Retinal pigment epithelial cell (primary cell): ENCODE measurements at regions not wholly inside any gene's neighbourhood (a gene's known extent, or its start where the extent isn't known, plus 50 kb on each side); places are given as distances from the start of the nearest gene placed in this dataset.

Source experiments
- DNase-seq: peaks from one replicate; pipeline ENCODE4 v3.0.0-alpha.2; 2010; ENCODE audit warnings: low read depth
- H3K4me3 ChIP-seq: 2 replicates; pipeline ENCODE4 v1.5.1; 2011; ENCODE audit warnings: mild to moderate bottlenecking, low read length, control low read depth, moderate library complexity
- CTCF ChIP-seq: conservative IDR thresholded peaks from 2 replicates; pipeline ENCODE4 v1.5.1; 2011; ENCODE audit warnings: low read depth, low read length, control low read depth, inconsistent platforms

DNA sequence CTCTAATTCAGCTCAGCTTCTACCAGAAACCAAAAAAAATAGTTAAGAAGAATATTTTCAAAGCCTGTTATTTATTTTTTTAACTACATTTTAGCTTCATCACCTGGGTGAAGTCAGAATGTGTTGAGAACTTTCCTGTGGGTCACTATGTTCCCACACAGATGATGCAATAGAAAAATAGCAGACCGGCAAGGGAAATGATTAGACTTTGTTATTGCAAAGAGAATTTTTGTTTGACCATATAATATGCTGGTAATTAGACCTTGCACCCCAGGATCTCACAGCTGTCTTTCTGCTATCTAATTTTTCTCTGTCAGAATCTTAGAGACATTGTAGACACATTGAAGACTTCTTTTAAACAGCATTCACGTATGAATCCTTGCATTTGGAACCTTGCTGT is 299.3 kb downstream of the TBX15 start:
- no peak overlapping the region for H3K4me3 ChIP-seq
- DNase-seq: no peak

GRCh38 chr1:118661769-118662320 is 326.3 kb downstream of the TBX15 start:
- DNase-seq: no peak
- H3K4me3 ChIP-seq: no peak overlapping the region
- no peak for TF ChIP-seq CTCF

More for the DNA sequence above, 299.3 kb downstream of the TBX15 start:
- TF ChIP-seq CTCF: no peak

DNA sequence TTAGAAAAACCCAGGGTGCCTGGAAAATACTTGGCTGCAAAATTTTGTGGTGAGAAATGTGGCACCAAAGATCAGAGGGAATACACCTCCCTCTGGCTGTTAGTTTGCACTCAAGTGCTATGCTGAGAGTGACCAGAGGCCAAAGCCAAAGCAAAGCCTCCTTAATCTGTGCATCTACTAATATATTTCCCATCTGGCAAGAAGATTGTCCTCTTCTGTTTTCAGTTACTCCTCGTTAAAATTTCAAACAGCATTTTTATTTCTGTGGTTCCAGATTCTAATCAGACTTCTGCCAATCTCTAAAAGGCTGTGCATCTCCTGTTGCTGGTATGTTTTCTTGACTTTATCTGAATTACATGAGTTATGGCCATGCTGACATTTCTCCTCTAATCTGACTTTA is 327.4 kb downstream of the TBX15 start:
- DNase-seq: no peak
- TF ChIP-seq CTCF: no peak
- H3K4me3 ChIP-seq: no peak overlapping the region

- H3K4me3 ChIP-seq: no peak overlapping the region
- DNase-seq: no peak
- TF ChIP-seq CTCF: no peak
Observed at GRCh38 chr1:118659646-118660045, 328.5 kb downstream of the TBX15 start.

DNA sequence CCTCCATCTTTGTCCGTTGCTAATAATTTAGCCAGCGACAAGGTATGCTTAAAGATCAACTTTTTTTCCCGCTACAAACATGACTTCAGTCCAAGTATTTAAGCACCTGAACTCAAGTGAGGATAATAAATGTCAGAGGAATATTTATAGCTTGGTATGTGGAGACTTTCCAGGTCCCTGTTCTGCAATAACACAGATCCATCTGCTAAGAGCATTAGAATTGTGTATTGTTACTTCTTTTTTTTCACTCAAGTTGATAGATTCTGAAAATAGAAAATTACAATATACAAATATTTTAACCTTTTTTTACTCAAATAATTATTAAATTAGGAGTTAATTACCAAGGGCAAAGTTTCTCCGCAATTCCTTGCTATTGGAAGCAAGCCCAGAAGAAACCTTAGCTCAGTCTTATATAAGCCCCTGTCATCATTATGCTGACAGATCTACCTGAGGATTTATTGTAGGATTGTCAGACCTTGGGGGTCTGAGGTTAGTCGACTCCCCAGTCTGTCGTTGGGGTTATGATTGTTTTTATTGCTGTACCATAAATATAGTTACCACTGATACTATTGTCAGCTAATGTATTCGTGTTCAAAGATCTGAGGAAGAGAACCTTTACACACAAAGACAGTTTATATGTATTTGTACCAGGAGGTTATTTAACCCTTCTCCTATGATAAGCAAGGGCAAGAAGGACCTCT is 337.9 kb downstream of the TBX15 start:
- no peak for DNase-seq
- no peak overlapping the region for H3K4me3 ChIP-seq
- TF ChIP-seq CTCF: no peak

- no peak for TF ChIP-seq CTCF
- no peak overlapping the region for H3K4me3 ChIP-seq
- no peak for DNase-seq
Observed at GRCh38 chr1:118649369-118650106, 338.6 kb downstream of the TBX15 start.
